Tibial nerve (tissue), 4 donors: ENCODE measurements at regions not wholly inside any gene's neighbourhood (a gene's known extent, or its start where the extent isn't known, plus 50 kb on each side); places are given as distances from the start of the nearest gene placed in this dataset.

Experiments used
- DNase-seq, 2 donors: peaks; one replicate each; pipeline ENCODE4 v3.0.0-alpha.2; 2019; ENCODE audit warnings: low spot score in 2 of 2
- H3K27ac ChIP-seq, 4 donors: fragments of 200-600 bp; sonication (generic) in 3 of 4; one replicate each; pipeline ENCODE4 v1.5.1; 2017 to 2019; ENCODE audit warnings: mild to moderate bottlenecking in 1 of 4
- H3K27me3 ChIP-seq, 2 donors: fragments of 200-600 bp; sonication (generic) in 1 of 2; one replicate each; pipeline versions ENCODE4 v1.5.1 to v1.6.0; 2017 to 2019
- H3K36me3 ChIP-seq, 3 donors: fragments of 200-600 bp; sonication (generic); one replicate each; pipeline ENCODE4 v1.5.1; 2018 to 2019
- H3K4me1 ChIP-seq, 4 donors: fragments of 200-600 bp; sonication (generic) in 3 of 4; one replicate each; pipeline ENCODE4 v1.5.1; 2017 to 2019
- H3K4me3 ChIP-seq, 4 donors: fragments of 200-600 bp; sonication (generic) in 3 of 4; one replicate each; pipeline ENCODE4 v1.5.1; 2017 to 2019; ENCODE audit warnings: mild to moderate bottlenecking in 1 of 4, moderate library complexity in 1 of 4
- H3K9me3 ChIP-seq, 4 donors: fragments of 200-600 bp; sonication (generic) in 3 of 4; one replicate each; pipeline ENCODE4 v1.5.1; 2017 to 2019
- EP300 ChIP-seq, 2 donors: sonication (generic); formaldehyde crosslinking; IDR thresholded peaks; one replicate each; pipeline ENCODE4 v1.6.1; 2017; ENCODE audit warnings: antibody characterized with exemption in 2 of 2, mild to moderate bottlenecking in 1 of 2
- POLR2A ChIP-seq, 2 donors: fragments of 450-650 bp; IDR thresholded peaks; one replicate each; pipeline ENCODE4 v1.6.1; 2017; ENCODE audit warnings: antibody characterized with exemption in 2 of 2, mild to moderate bottlenecking in 2 of 2, moderate library complexity in 2 of 2
- WGBS, 2 donors: methylation state at CpG; one replicate each; pipeline ENCODE4 v1.1.5; 2018; 5-methylcytosine and 5-hydroxymethylcytosine counted together
- TF ChIP-seq, protein P1 (sequence below), 5 experiments: fragments of 200-600 bp in 3 of 5; fragments of 450-650 bp in 2 of 5; sonication (generic) in 3 of 5; IDR thresholded peaks; one replicate each; pipeline ENCODE4 v1.5.1; 2016 to 2019; ENCODE audit warnings: antibody characterized with exemption in 5 of 5, mild to moderate bottlenecking in 3 of 5, moderate library complexity in 2 of 5

DNA sequence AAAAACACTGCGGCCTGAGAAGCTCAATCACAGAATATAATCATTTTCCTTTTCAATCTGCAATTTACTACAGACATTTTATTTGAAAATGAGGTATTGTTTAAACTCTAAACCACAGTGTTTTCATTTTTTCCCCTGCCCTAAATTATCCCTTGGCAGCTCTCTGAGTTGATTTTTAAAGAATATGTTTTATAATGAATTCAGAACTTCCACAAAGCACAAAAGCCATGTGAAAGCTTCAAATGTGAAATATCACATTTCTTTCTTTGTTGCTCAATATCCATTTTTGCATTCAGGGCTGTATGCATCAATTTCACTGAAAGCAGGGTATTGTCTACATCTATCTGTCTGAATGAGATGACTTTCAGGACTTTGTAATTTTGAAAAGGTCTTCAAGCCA is 813.6 kb upstream of the ALCAM start:
- Histone ChIP-seq H3K27me3 (no peaks in the 10 kb centered on the region), H3K4me3 (no peak overlapping the region), H3K27ac (no peak overlapping the region), H3K36me3 (no peaks in the 10 kb centered on the region), H3K9me3 (no peaks in the 10 kb centered on the region), H3K4me1 (peaks cover 0 to 6% (median 0%) of the 10 kb centered on the region in 4 donors)
- TF ChIP-seq, protein P1, sequence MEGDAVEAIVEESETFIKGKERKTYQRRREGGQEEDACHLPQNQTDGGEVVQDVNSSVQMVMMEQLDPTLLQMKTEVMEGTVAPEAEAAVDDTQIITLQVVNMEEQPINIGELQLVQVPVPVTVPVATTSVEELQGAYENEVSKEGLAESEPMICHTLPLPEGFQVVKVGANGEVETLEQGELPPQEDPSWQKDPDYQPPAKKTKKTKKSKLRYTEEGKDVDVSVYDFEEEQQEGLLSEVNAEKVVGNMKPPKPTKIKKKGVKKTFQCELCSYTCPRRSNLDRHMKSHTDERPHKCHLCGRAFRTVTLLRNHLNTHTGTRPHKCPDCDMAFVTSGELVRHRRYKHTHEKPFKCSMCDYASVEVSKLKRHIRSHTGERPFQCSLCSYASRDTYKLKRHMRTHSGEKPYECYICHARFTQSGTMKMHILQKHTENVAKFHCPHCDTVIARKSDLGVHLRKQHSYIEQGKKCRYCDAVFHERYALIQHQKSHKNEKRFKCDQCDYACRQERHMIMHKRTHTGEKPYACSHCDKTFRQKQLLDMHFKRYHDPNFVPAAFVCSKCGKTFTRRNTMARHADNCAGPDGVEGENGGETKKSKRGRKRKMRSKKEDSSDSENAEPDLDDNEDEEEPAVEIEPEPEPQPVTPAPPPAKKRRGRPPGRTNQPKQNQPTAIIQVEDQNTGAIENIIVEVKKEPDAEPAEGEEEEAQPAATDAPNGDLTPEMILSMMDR (IDR thresholded peaks at IDR 0.05): no peak
- TF ChIP-seq EP300 (IDR thresholded peaks at IDR 0.05) (no peak), POLR2A (IDR thresholded peaks at IDR 0.05) (no peak)
- no peak for DNase-seq
- 30 to 39% methylated on average over 1 of the region's 1 CpG for WGBS, 2 donors

- Histone ChIP-seq H3K9me3 (no peaks in the 10 kb centered on the region), H3K27ac (no peak overlapping the region), H3K36me3 (no peaks in the 10 kb centered on the region), H3K4me3 (no peak overlapping the region), H3K27me3 (no peaks in the 10 kb centered on the region), H3K4me1 (no peaks in the 10 kb centered on the region)
- TF ChIP-seq, protein P1 (IDR thresholded peaks at IDR 0.05): no peak
- no peak for TF ChIP-seq POLR2A (IDR thresholded peaks at IDR 0.05)
- TF ChIP-seq EP300 (IDR thresholded peaks at IDR 0.05): no peak
- WGBS, 2 donors: 82 to 93% methylated on average over 4 of the region's 4 CpGs
- DNase-seq: no peak
These were observed 812.3 kb upstream of the ALCAM start for GRCh38 chr3:104554425-104554824.

DNA sequence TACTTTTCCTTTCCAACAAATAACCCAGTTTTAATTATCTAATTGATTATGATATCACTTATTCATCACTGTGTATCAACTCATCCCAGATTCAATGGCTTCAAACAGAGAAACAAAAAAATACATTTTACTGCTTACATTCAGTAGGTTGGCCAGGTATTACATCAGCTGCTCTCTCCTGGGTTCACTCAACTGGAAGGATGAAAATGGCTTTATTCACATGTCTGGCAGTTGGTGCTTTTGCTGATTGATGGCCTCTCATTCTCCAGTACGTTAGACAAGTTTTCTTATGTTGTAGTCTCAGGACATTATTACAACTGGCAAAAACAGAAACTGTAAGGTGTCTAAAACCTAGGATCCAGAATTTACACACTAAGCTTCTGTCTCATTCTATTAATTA is 811.0 kb upstream of the ALCAM start:
- no peaks in the 10 kb centered on the region for H3K27me3 ChIP-seq

DNA sequence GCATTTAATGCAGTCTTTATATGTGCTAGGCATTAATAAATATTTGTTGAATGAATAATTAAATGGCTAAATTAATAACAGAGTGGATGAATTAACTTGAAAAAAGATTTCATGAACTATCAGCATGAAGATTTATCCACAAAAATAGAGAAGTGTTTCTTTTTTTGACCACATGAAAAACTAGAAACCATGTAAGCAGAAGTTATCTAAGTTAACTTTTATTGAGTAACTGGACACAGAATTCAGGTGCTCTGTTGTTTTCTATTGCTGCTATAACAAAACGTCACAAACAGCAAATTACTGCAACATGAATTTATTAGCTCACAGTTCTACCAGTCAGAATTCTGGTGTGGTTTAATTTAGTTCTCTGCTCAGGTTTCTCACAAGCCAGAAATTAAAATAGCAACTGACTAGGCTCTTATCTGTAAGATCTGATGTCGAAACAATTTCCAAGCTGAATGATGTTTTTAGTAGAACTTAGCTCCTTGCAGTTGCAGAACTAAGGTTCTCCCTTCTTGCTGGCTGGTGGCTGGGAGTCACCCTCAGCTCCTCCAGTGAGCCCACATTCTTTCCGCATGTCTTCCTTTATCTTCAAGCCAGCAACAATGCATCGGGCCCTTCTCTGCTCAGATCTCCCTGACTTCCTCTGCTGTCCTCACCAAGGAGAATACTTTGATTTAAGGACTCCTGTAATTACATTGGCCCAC is 810.2 kb upstream of the ALCAM start:
- no peak overlapping the region for H3K27ac ChIP-seq

More for the DNA sequence above, 811.0 kb upstream of the ALCAM start:
- no peaks in the 10 kb centered on the region for H3K4me1 ChIP-seq
- H3K9me3 ChIP-seq: no peaks in the 10 kb centered on the region
- no peak for DNase-seq
- H3K4me3 ChIP-seq: no peak overlapping the region
- WGBS, 2 donors: 54 to 70% methylated on average over 1 of the region's 1 CpG
- TF ChIP-seq, protein P1 (IDR thresholded peaks at IDR 0.05): no peak
- TF ChIP-seq POLR2A (IDR thresholded peaks at IDR 0.05) (no peak), EP300 (IDR thresholded peaks at IDR 0.05) (no peak)
- H3K27ac ChIP-seq: no peak overlapping the region
- no peaks in the 10 kb centered on the region for H3K36me3 ChIP-seq

GRCh38 chr3:104561324-104561723 is 805.4 kb upstream of the ALCAM start:
- no peak overlapping the region for H3K27ac ChIP-seq
- no peak for DNase-seq
- 96 to 100% methylated on average over 1 of the region's 1 CpG for WGBS, 2 donors
- H3K9me3 ChIP-seq: no peaks in the 10 kb centered on the region
- H3K4me3 ChIP-seq: no peak overlapping the region
- no peaks in the 10 kb centered on the region for H3K4me1 ChIP-seq
- no peak for TF ChIP-seq EP300 (IDR thresholded peaks at IDR 0.05)
- TF ChIP-seq, protein P1 (IDR thresholded peaks at IDR 0.05): no peak
- no peak for TF ChIP-seq POLR2A (IDR thresholded peaks at IDR 0.05)
- H3K36me3 ChIP-seq: no peaks in the 10 kb centered on the region
- H3K27me3 ChIP-seq: no peaks in the 10 kb centered on the region

More for the DNA sequence above, 810.2 kb upstream of the ALCAM start:
- Histone ChIP-seq H3K9me3 (no peaks in the 10 kb centered on the region), H3K4me1 (no peaks in the 10 kb centered on the region), H3K27me3 (no peaks in the 10 kb centered on the region), H3K36me3 (no peaks in the 10 kb centered on the region), H3K4me3 (no peak overlapping the region)
- no peak for DNase-seq
- TF ChIP-seq EP300 (IDR thresholded peaks at IDR 0.05) (no peak), POLR2A (IDR thresholded peaks at IDR 0.05) (no peak)
- TF ChIP-seq, protein P1 (IDR thresholded peaks at IDR 0.05): no peak
- 53 to 83% methylated on average over 4 of the region's 4 CpGs for WGBS, 2 donors
